ENCODE measurements at regions not wholly inside any gene's neighbourhood (a gene's known extent, or its start where the extent isn't known, plus 50 kb on each side); places are given as distances from the start of the nearest gene placed in this dataset.

DNA sequence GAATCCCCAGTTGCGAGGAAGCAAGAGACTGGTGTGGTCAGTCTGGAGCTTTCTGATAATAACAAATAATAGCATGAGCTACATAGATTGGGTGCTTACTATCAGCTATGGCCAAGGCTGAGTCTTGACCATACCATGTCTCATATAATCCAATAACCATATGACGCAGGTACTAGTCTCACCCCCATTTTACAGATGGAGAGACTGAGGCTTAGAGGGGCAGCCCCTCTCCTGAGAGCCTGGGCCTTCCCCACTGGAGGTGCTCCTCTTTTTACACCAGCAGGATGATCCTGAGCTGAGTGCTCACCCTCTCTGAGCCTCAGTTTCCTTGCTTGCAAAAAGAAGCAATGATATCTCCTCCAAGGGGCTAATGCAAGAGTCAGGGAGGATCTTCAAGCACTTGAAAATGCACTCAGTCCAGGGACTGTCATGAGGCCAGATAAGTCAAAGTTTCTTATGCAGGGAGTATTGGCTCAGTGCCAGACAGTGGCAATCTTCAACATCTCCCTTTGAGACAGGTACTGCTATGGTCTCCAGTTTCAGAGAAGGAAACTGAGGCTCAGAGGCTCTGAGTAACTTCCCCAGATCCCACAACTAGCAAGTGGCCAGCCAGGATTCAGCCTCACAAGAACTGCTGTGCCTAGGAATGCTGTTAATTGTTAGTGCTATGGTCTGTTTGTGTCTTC lies 149.7 kb downstream of the TFCP2L1 start:
- no peaks in the 10 kb centered on the region for H3K36me3 ChIP-seq
- H3K27ac ChIP-seq = no peak overlapping the region
- H3K27me3 ChIP-seq (ENCODE audit: insufficient read depth, low read depth, severe bottlenecking) = no peaks in the 10 kb centered on the region
- H3K9me3 ChIP-seq (ENCODE audit: severe bottlenecking) = no peaks in the 10 kb centered on the region
- H3K4me3 ChIP-seq (ENCODE audit: low read depth, low read length) = no peak overlapping the region
- no peak for DNase-seq
- TF ChIP-seq, protein P1, sequence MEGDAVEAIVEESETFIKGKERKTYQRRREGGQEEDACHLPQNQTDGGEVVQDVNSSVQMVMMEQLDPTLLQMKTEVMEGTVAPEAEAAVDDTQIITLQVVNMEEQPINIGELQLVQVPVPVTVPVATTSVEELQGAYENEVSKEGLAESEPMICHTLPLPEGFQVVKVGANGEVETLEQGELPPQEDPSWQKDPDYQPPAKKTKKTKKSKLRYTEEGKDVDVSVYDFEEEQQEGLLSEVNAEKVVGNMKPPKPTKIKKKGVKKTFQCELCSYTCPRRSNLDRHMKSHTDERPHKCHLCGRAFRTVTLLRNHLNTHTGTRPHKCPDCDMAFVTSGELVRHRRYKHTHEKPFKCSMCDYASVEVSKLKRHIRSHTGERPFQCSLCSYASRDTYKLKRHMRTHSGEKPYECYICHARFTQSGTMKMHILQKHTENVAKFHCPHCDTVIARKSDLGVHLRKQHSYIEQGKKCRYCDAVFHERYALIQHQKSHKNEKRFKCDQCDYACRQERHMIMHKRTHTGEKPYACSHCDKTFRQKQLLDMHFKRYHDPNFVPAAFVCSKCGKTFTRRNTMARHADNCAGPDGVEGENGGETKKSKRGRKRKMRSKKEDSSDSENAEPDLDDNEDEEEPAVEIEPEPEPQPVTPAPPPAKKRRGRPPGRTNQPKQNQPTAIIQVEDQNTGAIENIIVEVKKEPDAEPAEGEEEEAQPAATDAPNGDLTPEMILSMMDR (IDR thresholded peaks at IDR 0.05; ENCODE audit: low read depth, low read length) = no peak

DNA sequence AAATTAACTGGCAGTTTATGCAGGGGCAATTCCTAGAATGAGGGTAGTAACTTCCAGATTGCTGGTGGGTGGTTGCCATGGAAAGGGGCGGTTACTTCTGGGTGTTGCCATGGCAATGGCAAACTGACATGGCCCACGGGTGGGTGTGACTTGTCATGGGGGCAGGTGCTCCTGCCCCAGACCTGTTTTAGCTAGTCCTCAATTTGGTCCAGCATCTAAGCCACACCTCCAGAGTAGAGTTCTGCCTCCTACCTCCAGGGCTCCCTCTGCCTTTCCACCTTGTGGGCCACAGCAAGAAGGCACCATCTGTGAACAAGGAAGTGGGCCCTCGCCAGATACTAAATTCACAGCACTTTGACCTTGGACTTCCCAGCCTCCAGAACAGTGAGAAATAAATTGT lies 148.7 kb downstream of the TFCP2L1 start:
- no peak for DNase-seq
- Histone ChIP-seq H3K27me3 (ENCODE audit: insufficient read depth, low read depth, severe bottlenecking) (no peaks in the 10 kb centered on the region), H3K4me3 (ENCODE audit: low read depth, low read length) (no peak overlapping the region), H3K9me3 (ENCODE audit: severe bottlenecking) (no peaks in the 10 kb centered on the region), H3K27ac (no peak overlapping the region), H3K36me3 (no peaks in the 10 kb centered on the region)
- TF ChIP-seq, protein P1 (IDR thresholded peaks at IDR 0.05; ENCODE audit: low read depth, low read length) = no peak

DNA sequence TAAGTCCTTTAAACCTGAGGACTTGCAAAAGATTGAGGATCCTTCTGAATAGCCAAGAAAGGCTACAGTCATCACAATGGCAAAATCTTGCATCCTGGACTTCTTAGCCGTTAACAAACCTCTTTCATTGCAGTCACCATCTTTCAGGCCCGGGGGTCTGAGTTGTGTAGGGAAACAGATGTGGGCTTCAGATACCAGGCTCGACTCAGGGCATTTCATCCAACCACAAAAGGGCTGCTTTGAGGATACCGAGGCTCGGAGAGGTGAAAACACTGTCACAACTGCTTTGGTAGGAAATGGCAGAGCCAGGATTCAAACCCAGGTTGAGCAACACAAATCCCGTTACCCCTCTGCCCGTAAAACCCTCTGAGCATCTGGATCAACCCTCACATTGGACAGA lies 147.4 kb downstream of the TFCP2L1 start:
- Histone ChIP-seq H3K27ac (no peak overlapping the region), H3K27me3 (ENCODE audit: insufficient read depth, low read depth, severe bottlenecking) (no peaks in the 10 kb centered on the region), H3K9me3 (ENCODE audit: severe bottlenecking) (no peaks in the 10 kb centered on the region), H3K4me3 (ENCODE audit: low read depth, low read length) (no peak overlapping the region), H3K36me3 (no peaks in the 10 kb centered on the region)
- DNase-seq = no peak
- TF ChIP-seq, protein P1 (IDR thresholded peaks at IDR 0.05; ENCODE audit: low read depth, low read length) = no peak

DNA sequence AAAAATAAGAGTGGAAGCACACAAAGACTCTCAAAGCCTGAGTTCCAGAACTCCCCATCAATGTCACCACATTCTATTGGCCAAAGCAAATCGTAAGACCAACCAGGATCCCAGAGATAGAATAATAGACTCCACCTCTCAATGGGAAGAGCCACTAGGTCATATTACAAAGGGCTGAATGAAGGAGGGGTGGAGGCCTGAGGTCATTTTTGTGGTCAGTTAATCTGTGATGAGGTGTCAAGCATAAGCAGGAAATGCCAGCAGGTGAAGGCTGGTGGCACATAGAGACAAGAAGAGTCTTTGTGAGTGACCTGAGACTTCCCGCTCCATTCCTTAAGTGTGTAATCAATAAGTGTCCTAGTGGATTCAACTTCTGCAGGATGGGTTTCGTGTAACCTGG lies 144.3 kb downstream of the TFCP2L1 start:
- TF ChIP-seq, protein P1 (IDR thresholded peaks at IDR 0.05; ENCODE audit: low read depth, low read length) = no peak
- no peaks in the 10 kb centered on the region for H3K9me3 ChIP-seq (ENCODE audit: severe bottlenecking)
- no peaks in the 10 kb centered on the region for H3K36me3 ChIP-seq
- H3K27ac ChIP-seq = no peak overlapping the region
- no peaks in the 10 kb centered on the region for H3K27me3 ChIP-seq (ENCODE audit: insufficient read depth, low read depth, severe bottlenecking)
- H3K4me3 ChIP-seq (ENCODE audit: low read depth, low read length) = no peak overlapping the region
- DNase-seq = no peak

DNA sequence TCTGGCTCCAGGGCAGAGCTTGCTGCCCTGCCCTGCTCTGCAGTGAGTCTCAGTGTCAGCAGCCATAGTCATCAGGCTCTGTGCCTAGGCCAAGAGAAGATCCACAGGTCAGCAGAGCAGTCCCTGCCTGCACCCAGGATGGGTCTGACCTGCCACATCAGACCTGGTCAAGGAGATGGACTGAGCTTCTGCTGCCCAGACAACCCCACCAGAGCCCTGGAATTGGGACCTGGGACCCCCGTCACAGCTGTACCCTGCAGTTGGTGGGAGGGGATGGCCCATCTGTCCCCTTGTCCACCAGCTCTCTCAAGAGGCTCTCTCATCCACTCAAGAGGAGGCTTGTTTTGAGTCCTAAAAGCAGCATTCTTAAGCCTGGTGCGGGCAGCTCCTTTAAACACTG lies 142.6 kb downstream of the TFCP2L1 start:
- Histone ChIP-seq H3K27ac (no peak overlapping the region), H3K9me3 (ENCODE audit: severe bottlenecking) (no peaks in the 10 kb centered on the region), H3K27me3 (ENCODE audit: insufficient read depth, low read depth, severe bottlenecking) (no peaks in the 10 kb centered on the region), H3K4me3 (ENCODE audit: low read depth, low read length) (no peak overlapping the region), H3K36me3 (no peaks in the 10 kb centered on the region)
- no peak for DNase-seq
- TF ChIP-seq, protein P1 (IDR thresholded peaks at IDR 0.05; ENCODE audit: low read depth, low read length) = no peak

DNA sequence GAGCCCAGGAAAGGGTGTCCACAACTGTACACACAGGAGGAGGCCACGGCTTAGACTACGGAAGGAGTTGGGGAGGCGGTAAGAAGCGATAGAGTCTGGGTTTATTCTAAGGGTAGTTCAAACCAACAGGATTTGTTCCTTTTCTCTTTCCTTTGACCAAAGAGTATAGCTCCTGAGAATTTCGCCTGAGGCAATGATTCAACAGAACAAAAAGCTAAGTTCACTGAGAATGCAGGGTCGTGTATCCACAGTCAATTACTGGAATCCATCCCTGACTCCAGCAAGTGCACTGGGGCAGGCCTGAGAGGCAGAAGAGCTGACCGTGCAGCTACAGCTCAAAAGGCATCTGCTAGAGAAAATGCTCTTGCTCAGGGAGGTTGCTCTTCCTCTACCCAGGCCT lies 140.9 kb downstream of the TFCP2L1 start:
- H3K4me3 ChIP-seq (ENCODE audit: low read depth, low read length) = no peak overlapping the region
- no peaks in the 10 kb centered on the region for H3K36me3 ChIP-seq
- H3K27ac ChIP-seq = no peak overlapping the region
- TF ChIP-seq, protein P1 (IDR thresholded peaks at IDR 0.05; ENCODE audit: low read depth, low read length) = no peak
- no peaks in the 10 kb centered on the region for H3K27me3 ChIP-seq (ENCODE audit: insufficient read depth, low read depth, severe bottlenecking)
- no peaks in the 10 kb centered on the region for H3K9me3 ChIP-seq (ENCODE audit: severe bottlenecking)
- no peak for DNase-seq
